CD4-positive, alpha-beta T cell treated with Interleukin-2 at 100 ng/mL for 4 hours (primary cell): ENCODE measurements at regions not wholly inside any gene's neighbourhood (a gene's known extent, or its start where the extent isn't known, plus 50 kb on each side); places are given as distances from the start of the nearest gene placed in this dataset.
"Not testable (repeated sequence)": the region's sequence is repeated elsewhere in the genome, so short reads cannot be mapped to it uniquely, and the experiment has no call there.

ENCODE experiments used
- DNase-seq: peaks from one replicate; pipeline ENCODE4 v3.0.0-alpha.2; 2020; ENCODE audit warnings: low spot score

- DNase-seq = not testable (repeated sequence)
Measured at GRCh38 chr1:146640671-146641070, 297.5 kb upstream of the NBPF12 start.

- DNase-seq = not testable (repeated sequence)
Measured at GRCh38 chr1:146630302-146630701, 307.8 kb upstream of the NBPF12 start.

GRCh38 chr1:146618582-146618981 is 319.5 kb upstream of the NBPF12 start:
- DNase-seq = not testable (repeated sequence)

GRCh38 chr1:146604681-146605080 is 333.4 kb upstream of the NBPF12 start:
- DNase-seq = not testable (repeated sequence)

DNA sequence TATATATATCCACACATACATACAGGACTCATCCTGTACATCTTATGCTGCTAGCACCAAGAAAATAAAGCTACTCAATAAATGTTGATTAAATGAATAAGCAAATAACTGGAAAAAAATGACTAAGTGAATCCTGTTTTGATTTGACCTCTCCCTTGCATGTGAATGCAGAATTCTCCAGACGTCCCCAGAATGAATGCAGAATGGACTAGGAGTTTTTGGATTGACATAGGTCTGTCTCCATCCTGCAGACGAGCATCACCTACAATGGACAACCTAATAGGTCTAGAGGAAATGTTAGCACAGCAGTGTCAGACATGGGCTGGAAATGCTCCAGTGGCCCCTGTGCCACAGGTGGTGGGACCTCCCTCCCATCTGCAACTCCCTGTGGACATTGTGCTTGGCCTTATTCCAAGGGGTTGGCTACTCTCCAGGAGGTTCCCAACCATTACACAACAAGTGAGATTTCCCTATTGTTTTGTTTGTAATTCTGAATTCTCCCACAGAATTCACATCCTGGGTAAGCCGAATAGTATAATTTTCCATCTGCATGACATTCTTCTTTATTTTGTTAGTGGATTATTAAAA is 337.3 kb upstream of the NBPF12 start:
- not testable (repeated sequence) for DNase-seq

- DNase-seq = not testable (repeated sequence)
Measured at GRCh38 chr1:146599906-146600305, 338.2 kb upstream of the NBPF12 start.

DNA sequence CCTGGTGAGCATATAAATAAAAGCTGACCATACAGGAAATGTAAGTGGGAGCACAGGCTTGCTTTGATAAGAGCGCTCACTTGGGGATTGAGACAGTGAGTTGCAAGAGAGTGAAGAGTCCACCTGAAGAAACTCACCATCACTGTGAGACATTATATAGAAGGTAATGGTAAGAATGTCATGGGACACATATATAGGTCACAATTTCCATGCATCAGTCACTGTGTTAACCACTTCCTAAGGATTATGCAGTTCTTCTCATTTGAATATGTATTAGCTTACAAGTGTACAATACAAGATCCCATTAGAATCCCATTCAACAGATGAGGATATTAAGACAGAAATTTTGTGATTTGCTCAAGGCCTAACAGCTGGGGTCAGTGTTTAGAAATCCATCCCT is 352.4 kb upstream of the NOTCH2NLA start:
- not testable (repeated sequence) for DNase-seq

DNA sequence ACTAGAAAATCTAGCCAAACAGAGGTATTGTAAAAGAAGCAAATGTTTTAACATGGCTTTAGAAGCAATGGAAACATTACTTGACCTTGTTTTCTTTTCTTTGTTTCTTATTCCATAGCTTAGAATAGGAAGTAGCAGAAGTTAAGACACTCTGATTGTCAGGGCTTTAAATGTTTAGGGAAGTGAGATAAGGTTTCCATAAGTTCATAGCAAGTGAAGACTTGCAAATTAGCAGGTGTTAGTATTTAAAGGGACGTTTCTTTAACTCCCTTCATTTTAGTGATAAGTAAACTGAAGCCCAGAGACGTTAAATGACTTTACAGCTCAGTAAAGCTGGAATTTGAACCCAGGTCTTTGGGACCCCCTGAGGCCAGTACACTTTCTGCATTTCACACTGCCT is 338.7 kb upstream of the NOTCH2NLA start:
- DNase-seq = not testable (repeated sequence)

DNA sequence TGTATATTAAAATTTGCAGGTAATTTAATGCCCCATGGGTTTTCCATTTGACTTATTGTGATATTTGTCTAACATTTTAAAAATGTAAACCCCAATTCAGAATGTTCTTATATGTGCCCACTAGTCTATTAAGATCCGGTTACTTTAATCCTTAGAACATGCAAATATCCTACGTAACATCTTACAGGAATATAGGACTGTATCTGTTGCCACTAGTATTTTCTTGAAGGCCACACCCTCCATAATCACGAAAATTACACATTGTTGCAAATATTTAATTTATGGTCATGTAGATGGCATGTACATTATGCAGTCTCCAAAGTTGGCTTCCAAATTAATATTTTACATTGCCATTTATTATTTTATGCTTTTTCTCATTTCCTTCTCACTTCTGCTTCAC is 329.2 kb upstream of the NOTCH2NLA start:
- not testable (repeated sequence) for DNase-seq

DNA sequence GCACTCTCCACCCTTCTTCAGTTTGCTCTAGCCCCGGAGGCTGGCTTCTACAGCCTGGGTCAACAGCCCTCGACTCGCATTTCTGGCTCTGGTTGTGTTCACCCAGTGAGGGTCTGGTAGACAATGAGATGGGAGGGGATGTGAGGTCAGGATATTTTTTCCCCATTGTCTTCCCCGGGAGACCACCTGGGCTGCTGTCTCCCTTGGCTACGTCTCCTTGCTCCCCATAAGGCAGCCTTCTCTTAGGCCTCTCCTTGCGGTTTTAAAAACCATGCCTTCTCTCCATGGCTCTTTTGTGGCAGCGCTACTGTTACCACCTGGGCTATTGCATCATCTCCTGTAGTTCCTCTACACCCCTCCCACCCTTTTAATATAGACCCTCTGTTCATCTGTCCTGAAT is 327.6 kb upstream of the NOTCH2NLA start:
- DNase-seq = not testable (repeated sequence)

- DNase-seq = not testable (repeated sequence)
Measured at GRCh38 chr1:146552414-146552813, 323.6 kb upstream of the NOTCH2NLA start.

DNA sequence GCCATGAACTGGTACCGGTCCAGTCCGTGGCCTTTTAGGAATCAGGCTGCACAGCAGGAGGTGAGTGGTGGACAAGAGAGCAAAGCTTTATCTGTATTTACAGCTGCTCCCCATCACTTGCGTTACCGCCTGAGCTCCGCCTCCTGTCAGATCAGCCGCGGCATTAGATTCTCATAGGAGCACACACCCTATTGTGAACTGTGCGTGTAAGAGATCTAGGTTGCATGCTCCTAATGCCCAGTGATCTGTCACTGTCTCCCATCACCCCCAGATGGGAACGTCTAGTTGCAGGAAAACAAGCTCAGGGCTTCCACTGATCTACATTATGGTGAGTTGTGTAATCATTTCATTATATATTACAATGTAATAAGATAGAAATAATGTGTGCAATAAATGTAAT is 319.9 kb upstream of the NOTCH2NLA start:
- not testable (repeated sequence) for DNase-seq

- DNase-seq = not testable (repeated sequence)
Measured at GRCh38 chr1:146546189-146546588, 317.4 kb upstream of the NOTCH2NLA start.

DNA sequence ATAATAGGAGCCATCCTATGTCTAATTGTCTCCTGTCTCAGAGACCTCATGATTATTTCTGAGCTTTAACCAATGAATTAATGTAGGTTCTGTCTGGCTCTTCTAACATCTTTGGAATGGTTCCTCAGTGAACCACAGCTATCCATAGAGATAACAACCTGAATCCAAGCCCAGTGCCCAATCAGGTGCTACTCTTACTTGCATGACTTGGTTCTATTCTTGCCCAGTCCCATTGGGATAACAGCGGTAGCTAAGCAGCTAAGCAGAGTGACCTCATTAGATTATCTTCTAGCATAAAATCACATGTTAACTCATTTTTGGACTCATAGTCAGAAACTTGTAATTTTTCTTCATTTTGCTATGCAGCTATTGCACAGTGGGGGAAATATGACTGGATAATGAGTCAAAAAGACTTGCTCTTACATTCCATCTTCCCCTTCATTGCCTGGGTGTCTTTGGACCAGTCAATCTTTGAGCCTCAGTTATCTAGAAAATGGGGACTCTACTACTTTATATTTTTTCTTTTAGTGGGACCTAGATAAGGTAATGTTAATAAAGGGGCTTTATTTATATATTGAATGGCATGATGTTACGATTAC is 309.1 kb upstream of the NOTCH2NLA start:
- DNase-seq = not testable (repeated sequence)

GRCh38 chr1:146536028-146536427 is 307.2 kb upstream of the NOTCH2NLA start:
- not testable (repeated sequence) for DNase-seq

GRCh38 chr1:146535575-146535974 is 306.8 kb upstream of the NOTCH2NLA start:
- not testable (repeated sequence) for DNase-seq

DNA sequence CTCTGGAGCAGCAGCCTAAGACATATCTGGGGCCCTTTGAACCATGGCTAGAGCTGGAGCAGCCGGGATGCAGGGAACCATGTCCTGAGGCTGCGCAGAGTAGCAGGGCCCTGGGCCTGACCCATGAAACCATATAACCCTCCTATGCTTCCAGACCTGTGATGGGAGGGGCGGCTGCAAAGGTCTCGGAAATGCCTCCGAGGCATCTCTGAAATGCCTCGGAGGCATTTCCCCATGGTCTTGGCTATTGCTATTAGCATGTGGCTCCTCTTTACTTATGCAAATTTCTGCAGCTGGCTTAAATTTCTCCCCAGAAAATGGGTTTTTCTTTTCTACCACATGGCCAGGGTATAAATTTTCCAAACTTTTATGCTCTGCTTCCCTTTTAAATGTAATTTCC is 302.1 kb upstream of the NOTCH2NLA start:
- DNase-seq = not testable (repeated sequence)

DNA sequence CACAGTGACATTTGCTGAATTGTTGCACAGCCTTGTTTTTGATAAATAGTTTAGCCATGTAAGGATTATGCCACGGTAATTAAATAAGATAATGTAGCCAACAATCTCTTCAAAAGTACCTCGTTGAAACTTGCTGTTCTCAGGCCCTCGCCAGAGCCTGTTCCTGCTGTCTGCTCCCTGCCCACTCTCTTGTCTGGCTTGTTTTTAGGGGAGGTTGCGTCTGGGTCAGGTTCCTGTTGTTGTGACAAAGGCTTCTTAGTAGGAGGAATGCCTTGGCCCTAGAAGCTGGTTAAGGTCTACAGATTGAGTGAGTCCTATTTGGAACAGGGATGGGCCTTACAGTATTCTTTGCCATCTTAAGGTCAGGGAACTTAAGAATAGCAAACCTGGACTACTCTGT is 294.0 kb upstream of the NOTCH2NLA start:
- not testable (repeated sequence) for DNase-seq

DNA sequence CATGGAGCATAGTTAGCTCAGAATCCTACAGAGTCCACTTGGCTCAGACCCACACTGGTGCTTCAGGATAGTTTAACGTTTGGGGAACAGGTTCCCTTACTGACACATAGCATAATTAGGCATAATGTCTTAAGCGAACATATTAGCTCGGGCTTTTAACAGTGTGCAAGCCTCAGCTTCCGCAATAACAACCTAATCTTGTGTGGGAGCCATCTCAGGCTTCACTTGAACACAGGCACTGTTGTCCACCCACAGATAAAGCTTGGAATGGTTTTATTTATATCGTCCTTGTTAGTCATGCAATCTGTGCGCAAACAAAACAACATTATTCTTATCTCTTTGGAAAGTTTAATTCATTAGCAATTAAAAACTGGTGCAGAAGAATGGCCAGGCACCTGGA is 293.5 kb upstream of the NOTCH2NLA start:
- not testable (repeated sequence) for DNase-seq

- not testable (repeated sequence) for DNase-seq
Measured at GRCh38 chr1:146521804-146522203, 293.0 kb upstream of the NOTCH2NLA start.

DNA sequence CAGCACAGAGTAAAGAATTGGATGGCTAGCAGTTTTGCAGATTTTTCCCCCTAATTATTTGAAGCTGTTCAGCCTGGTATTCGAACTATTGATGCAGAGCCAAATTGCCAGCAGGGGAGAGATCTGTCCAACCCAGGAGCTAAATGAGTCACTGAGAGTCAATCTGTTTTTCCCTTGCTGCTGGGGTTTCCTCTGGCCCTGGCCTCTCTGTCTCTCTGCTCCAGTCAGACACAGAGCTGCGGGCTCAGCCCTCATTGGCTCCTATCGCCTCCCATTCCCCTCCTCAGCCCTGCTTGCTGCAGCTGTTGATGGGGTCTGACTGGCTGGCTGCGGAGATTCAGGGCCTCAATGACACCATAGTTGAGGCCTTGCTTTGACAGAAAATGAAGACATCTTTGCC is 284.9 kb upstream of the NOTCH2NLA start:
- DNase-seq = not testable (repeated sequence)

- not testable (repeated sequence) for DNase-seq
Measured at GRCh38 chr1:146511047-146511777, 282.4 kb upstream of the NOTCH2NLA start.
